Left ventricle myocardium inferior (tissue), 1 donor: ENCODE measurements at regions not wholly inside any gene's neighbourhood (a gene's known extent, or its start where the extent isn't known, plus 50 kb on each side); places are given as distances from the start of the nearest gene placed in this dataset.

ENCODE experiments used
- DNase-seq: peaks from one replicate; pipeline ENCODE4 v3.0.0-alpha.2; 2020
- H3K27ac ChIP-seq: fragments of 200-600 bp; replicated peaks from 2 replicates; pipeline ENCODE4 v1.8.0; 2021
- H3K27me3 ChIP-seq: fragments of 200-600 bp; 2 replicates; pipeline ENCODE4 v1.8.0; 2021; ENCODE audit warnings: low read depth
- H3K36me3 ChIP-seq: fragments of 200-600 bp; 2 replicates; pipeline ENCODE4 v1.8.0; 2021
- H3K4me1 ChIP-seq: fragments of 200-600 bp; 2 replicates; pipeline ENCODE4 v1.8.0; 2021
- H3K4me3 ChIP-seq: fragments of 200-600 bp; 2 replicates; pipeline ENCODE4 v1.8.0; 2021; ENCODE audit warnings: mild to moderate bottlenecking, moderate library complexity
- H3K9me3 ChIP-seq: fragments of 200-600 bp; replicated peaks from 2 replicates; pipeline ENCODE4 v1.8.0; 2021
- CTCF ChIP-seq: fragments of 200-600 bp; IDR thresholded peaks from 2 replicates; pipeline ENCODE4 v1.8.0; 2021; ENCODE audit warnings: antibody characterized with exemption, mild to moderate bottlenecking, borderline replicate concordance
- intact Hi-C: fragments of 100-400 bp; cut with micrococcal nuclease; formaldehyde crosslinking; loops from one replicate; pipeline ENCODE4 v1.11.0; 2022
- donor health status: DM: no; HTN: yes; CAD: no; lungs with severe emphysema.

- no peak for DNase-seq
- intact Hi-C loops: no loop called here
- Histone ChIP-seq H3K27me3 (no peaks in the 10 kb centered on the region), H3K36me3 (no peaks in the 10 kb centered on the region), H3K4me1 (no peaks in the 10 kb centered on the region), H3K4me3 (no peak overlapping the region), H3K27ac (no peak overlapping the region), H3K9me3 (no peaks in the 10 kb centered on the region)
- no peak for TF ChIP-seq CTCF
Measured at GRCh38 chr3:137297770-137298169, 340.0 kb downstream of the IL20RB start.

GRCh38 chr3:137300703-137301102 is 342.9 kb downstream of the IL20RB start:
- no peak for TF ChIP-seq CTCF
- H3K4me1 ChIP-seq: no peaks in the 10 kb centered on the region

GRCh38 chr3:137304313-137305056 is 346.7 kb downstream of the IL20RB start:
- H3K4me3 ChIP-seq: no peak overlapping the region
- H3K36me3 ChIP-seq: no peaks in the 10 kb centered on the region
- no peaks in the 10 kb centered on the region for H3K27me3 ChIP-seq
- intact Hi-C loops: no loop called here
- H3K27ac ChIP-seq: no peak overlapping the region
- peaks cover 28% of the 10 kb centered on the region for H3K9me3 ChIP-seq
- no peaks in the 10 kb centered on the region for H3K4me1 ChIP-seq
- no peak for TF ChIP-seq CTCF
- no peak for DNase-seq

More at GRCh38 chr3:137300703-137301102, 342.9 kb downstream of the IL20RB start:
- Histone ChIP-seq H3K27me3 (no peaks in the 10 kb centered on the region), H3K9me3 (peaks cover 17% of the 10 kb centered on the region), H3K36me3 (no peaks in the 10 kb centered on the region), H3K4me3 (no peak overlapping the region), H3K27ac (no peak overlapping the region)
- no peak for DNase-seq
- intact Hi-C loops: no loop called here

GRCh38 chr3:137324114-137324513 is 366.3 kb downstream of the IL20RB start:
- H3K27me3 ChIP-seq: no peaks in the 10 kb centered on the region
- H3K9me3 ChIP-seq: peaks cover 15% of the 10 kb centered on the region
- H3K36me3 ChIP-seq: no peaks in the 10 kb centered on the region
- H3K4me3 ChIP-seq: no peak overlapping the region
- no peak overlapping the region for H3K27ac ChIP-seq
- no peak for DNase-seq
- intact Hi-C loops: no loop called here
- no peaks in the 10 kb centered on the region for H3K4me1 ChIP-seq
- TF ChIP-seq CTCF: no peak

- TF ChIP-seq CTCF: no peak
- DNase-seq: no peak
- Histone ChIP-seq H3K9me3 (peaks cover 15% of the 10 kb centered on the region), H3K4me3 (no peak overlapping the region), H3K27ac (no peak overlapping the region), H3K36me3 (no peaks in the 10 kb centered on the region), H3K4me1 (no peaks in the 10 kb centered on the region), H3K27me3 (no peaks in the 10 kb centered on the region)
- intact Hi-C loops: no loop called here
Measured at GRCh38 chr3:137325170-137325569, 367.4 kb downstream of the IL20RB start.
